ENCODE measurements at regions not wholly inside any gene's neighbourhood (a gene's known extent, or its start where the extent isn't known, plus 50 kb on each side); places are given as distances from the start of the nearest gene placed in this dataset.

DNA sequence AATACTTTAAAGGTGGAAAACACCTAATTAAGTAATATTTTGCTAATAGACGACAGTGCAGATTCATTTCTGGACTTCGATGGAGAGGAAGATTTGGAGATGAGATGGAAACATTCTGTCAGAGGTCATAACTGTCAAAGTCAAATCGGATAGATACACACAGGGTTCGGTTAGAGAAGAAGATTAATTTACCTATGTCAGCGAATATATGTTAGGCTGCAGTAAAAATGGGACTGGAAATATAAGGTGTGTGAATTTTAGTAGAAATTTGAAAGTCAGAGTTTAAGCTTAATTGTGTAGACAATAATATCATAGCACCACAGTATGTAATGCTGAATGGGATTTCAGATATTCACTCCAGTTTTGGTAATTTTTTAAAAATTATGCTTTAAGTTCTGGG lies 1020.3 kb upstream of the ACO1 start:
- ATAC-seq (no peak), FAIRE-seq (no peak), DNase-seq (ENCODE audit: low read depth, low spot score) (no peak)
- in situ Hi-C loops (cut with MboI): no loop called here
- ChIA-PET POLR2A (no interaction called here), SMC1A (ENCODE audit: uncharacterized antibody, unreplicated experiment) (no interaction called here), RAD21 (ENCODE audit: unreplicated experiment) (no interaction called here), CTCF (no interaction called here)
- WGBS (ENCODE audit: insufficient coverage, insufficient replicate concordance, low lambda C conversion rate, missing lambda C conversion rate): 33% methylated on average over 5 of the region's 5 CpGs
- no peaks in the 10 kb centered on the region for H4K20me1 ChIP-seq (ENCODE audit: control insufficient read depth, insufficient read depth)
- H3K9me3 ChIP-seq (replicated peaks; ENCODE audit: control insufficient read depth, insufficient read depth, low read length): no peaks in the 10 kb centered on the region
- BruUV-seq (replicated peaks): no TSS peak
- H3K36me3 ChIP-seq (ENCODE audit: control insufficient read depth in 2 of 2, insufficient read depth in 2 of 2, low read length in 1 of 2): no peaks in the 10 kb centered on the region
- H3K9ac ChIP-seq (ENCODE audit: control insufficient read depth, insufficient read depth, low read length): no peak overlapping the region
- intact Hi-C loops (cut with micrococcal nuclease; ENCODE audit: unreplicated experiment): no loop called here
- no peak overlapping the region for H3K4me2 ChIP-seq (ENCODE audit: control insufficient read depth, insufficient read depth)
- H3K27ac ChIP-seq (ENCODE audit: control insufficient read depth, insufficient read depth): no peak overlapping the region
- H2AFZ ChIP-seq (ENCODE audit: control insufficient read depth, low read depth, low read length): no peak overlapping the region
- no peak overlapping the region for H3K4me3 ChIP-seq
- TF ChIP-seq BHLHE40 (IDR thresholded peaks at IDR 0.05; ENCODE audit: borderline replicate concordance in 1 of 2, low read depth in 2 of 2, low read length in 1 of 2): no peak
- no peaks in the 10 kb centered on the region for H3K4me1 ChIP-seq (ENCODE audit: control insufficient read depth, insufficient read depth, low read length)
- no peaks in the 10 kb centered on the region for H3K27me3 ChIP-seq (replicated peaks in 1 of 2; ENCODE audit: control insufficient read depth in 2 of 2, insufficient read depth in 2 of 2, low read length in 1 of 2)
- H3K79me2 ChIP-seq (ENCODE audit: control insufficient read depth, insufficient read depth, low read length): no peaks in the 10 kb centered on the region

DNA sequence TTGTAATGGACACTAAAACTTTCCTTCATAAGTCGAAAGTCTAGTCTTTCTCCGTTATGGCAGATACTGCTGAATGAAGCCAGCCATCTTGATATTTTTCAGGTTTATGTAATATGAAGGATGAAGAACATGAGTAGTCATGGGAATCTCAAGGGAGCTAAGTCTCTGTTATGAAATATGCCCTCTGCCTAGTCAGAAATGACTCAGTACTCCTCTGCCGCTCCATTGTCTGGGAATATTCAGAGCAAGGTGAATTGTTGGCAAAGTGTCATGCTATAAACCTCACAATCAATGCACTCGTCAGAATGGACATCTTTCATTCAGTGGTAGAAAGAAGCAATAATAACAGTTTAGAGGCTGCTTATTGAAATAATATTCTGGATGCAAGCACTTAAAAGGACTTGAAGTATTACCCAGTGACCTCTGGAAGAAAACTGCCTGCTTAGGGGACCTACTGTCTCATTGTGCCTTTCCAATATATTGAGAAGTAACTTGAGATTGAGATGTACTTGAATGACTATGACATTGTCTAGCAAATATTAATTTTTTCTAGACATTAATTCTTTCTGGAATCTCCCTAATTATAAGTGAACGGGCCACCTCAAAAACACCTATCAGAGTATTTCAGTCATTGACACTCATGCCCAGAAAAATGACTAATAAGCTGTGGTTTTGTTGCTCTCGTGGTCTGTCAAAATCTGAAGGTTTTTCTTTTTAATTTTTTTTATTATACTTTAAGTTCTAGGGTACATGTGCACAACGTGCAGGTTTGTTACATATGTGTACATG lies 1011.5 kb upstream of the ACO1 start:
- DNase-seq (ENCODE audit: low read depth, low spot score): no peak
- H3K36me3 ChIP-seq (ENCODE audit: control insufficient read depth in 2 of 2, insufficient read depth in 2 of 2, low read length in 1 of 2): no peaks in the 10 kb centered on the region
- no peak overlapping the region for H2AFZ ChIP-seq (ENCODE audit: control insufficient read depth, low read depth, low read length)
- in situ Hi-C loops (cut with MboI): no loop called here
- FAIRE-seq: no peak
- no peaks in the 10 kb centered on the region for H3K4me1 ChIP-seq (ENCODE audit: control insufficient read depth, insufficient read depth, low read length)
- ChIA-PET POLR2A (no interaction called here), CTCF (no interaction called here), RAD21 (ENCODE audit: unreplicated experiment) (no interaction called here), SMC1A (ENCODE audit: uncharacterized antibody, unreplicated experiment) (interaction anchor here (0.6 kb wide), 1 partner anchor 23 kb away, joined by 3 read pairs; no protein-coding TSS in a partner anchor)
- ATAC-seq: peak; percentile 44
- no peaks in the 10 kb centered on the region for H4K20me1 ChIP-seq (ENCODE audit: control insufficient read depth, insufficient read depth)
- intact Hi-C loops (cut with micrococcal nuclease; ENCODE audit: unreplicated experiment): no loop called here
- no peak overlapping the region for H3K9ac ChIP-seq (ENCODE audit: control insufficient read depth, insufficient read depth, low read length)
- no peaks in the 10 kb centered on the region for H3K9me3 ChIP-seq (replicated peaks; ENCODE audit: control insufficient read depth, insufficient read depth, low read length)
- no peaks in the 10 kb centered on the region for H3K27me3 ChIP-seq (replicated peaks in 1 of 2; ENCODE audit: control insufficient read depth in 2 of 2, insufficient read depth in 2 of 2, low read length in 1 of 2)
- no peak overlapping the region for H3K4me3 ChIP-seq
- BruUV-seq (replicated peaks): no TSS peak
- H3K79me2 ChIP-seq (ENCODE audit: control insufficient read depth, insufficient read depth, low read length): no peaks in the 10 kb centered on the region
- H3K4me2 ChIP-seq (ENCODE audit: control insufficient read depth, insufficient read depth): no peak overlapping the region
- 35% methylated on average over 7 of the region's 7 CpGs for WGBS (ENCODE audit: insufficient coverage, insufficient replicate concordance, low lambda C conversion rate, missing lambda C conversion rate)
- H3K27ac ChIP-seq (ENCODE audit: control insufficient read depth, insufficient read depth): no peak overlapping the region
- no peak for TF ChIP-seq PBX3 (IDR thresholded peaks at IDR 0.05; ENCODE audit: insufficient replicate concordance, low read depth, low read length)
- no peak for TF ChIP-seq FOXK2 (IDR thresholded peaks at IDR 0.05)
- TF ChIP-seq ELK1 (IDR thresholded peaks at IDR 0.05; ENCODE audit: low read depth, low read length): no peak
- TF ChIP-seq BMI1 (IDR thresholded peaks at IDR 0.05; ENCODE audit: borderline replicate concordance): no peak
